ENCODE measurements at regions not wholly inside any gene's neighbourhood (a gene's known extent, or its start where the extent isn't known, plus 50 kb on each side); places are given as distances from the start of the nearest gene placed in this dataset.

DNA sequence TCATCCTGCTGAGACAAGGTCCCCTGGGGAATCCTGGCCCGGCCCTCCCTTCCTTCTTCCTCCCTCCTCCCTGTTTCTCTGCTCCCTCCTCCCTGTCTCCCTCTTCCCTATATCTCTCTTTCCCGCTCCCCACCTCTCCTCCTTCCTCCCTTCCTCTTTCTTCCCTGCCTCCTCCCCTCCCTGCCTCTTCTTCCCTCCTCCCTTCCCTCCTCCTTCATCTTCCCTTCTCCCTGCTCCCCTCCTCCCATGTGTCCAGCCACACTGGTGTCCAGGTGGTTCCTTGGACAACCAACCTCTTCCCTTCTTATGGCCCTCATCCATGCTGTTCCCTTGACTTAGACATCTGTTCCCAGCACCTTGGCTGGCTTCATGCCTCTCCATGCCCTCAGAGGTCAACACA, 258.1 kb downstream of the MN1 start:
- Histone ChIP-seq H3K4me1 (ENCODE audit: low read depth) (peaks cover 11% of the 10 kb centered on the region), H3K4me3 (no peak overlapping the region), H3K9me3 (ENCODE audit: low read depth) (no peaks in the 10 kb centered on the region), H3K27ac (no peak overlapping the region), H3K27me3 (no peaks in the 10 kb centered on the region), H3K36me3 (no peaks in the 10 kb centered on the region)
- DNase-seq (ENCODE audit: low read depth in 1 of 2, low spot score in 1 of 2) = no peak
- TF ChIP-seq, protein P1, sequence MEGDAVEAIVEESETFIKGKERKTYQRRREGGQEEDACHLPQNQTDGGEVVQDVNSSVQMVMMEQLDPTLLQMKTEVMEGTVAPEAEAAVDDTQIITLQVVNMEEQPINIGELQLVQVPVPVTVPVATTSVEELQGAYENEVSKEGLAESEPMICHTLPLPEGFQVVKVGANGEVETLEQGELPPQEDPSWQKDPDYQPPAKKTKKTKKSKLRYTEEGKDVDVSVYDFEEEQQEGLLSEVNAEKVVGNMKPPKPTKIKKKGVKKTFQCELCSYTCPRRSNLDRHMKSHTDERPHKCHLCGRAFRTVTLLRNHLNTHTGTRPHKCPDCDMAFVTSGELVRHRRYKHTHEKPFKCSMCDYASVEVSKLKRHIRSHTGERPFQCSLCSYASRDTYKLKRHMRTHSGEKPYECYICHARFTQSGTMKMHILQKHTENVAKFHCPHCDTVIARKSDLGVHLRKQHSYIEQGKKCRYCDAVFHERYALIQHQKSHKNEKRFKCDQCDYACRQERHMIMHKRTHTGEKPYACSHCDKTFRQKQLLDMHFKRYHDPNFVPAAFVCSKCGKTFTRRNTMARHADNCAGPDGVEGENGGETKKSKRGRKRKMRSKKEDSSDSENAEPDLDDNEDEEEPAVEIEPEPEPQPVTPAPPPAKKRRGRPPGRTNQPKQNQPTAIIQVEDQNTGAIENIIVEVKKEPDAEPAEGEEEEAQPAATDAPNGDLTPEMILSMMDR (IDR thresholded peaks at IDR 0.05; ENCODE audit: low read depth, low read length) = no peak

DNA sequence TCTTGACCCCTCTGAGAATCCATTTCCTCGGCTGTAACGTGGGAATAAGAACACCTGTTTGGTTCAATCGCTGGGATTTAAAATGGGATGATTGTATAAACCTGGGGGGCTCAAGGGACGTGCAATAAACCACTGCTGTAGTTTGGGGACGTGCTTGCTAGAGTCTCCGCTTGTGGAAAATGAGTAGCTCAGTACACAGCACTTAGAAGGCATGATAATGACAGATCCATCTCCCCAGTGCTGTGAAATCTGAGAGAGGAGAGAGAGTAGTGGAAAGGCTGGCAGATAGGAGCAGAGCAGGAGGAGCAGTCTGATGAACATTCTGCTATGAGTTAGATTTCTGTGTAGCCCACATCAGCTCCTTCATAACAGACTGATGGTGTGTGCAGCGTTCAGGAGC, 256.5 kb downstream of the MN1 start:
- Histone ChIP-seq H3K4me1 (ENCODE audit: low read depth) (peaks cover 7% of the 10 kb centered on the region), H3K27me3 (no peaks in the 10 kb centered on the region), H3K9me3 (ENCODE audit: low read depth) (no peaks in the 10 kb centered on the region), H3K36me3 (no peaks in the 10 kb centered on the region), H3K27ac (no peak overlapping the region), H3K4me3 (no peak overlapping the region)
- TF ChIP-seq, protein P1 (IDR thresholded peaks at IDR 0.05; ENCODE audit: low read depth, low read length) = no peak
- peak in 1 of 2 donors; percentile 18 for DNase-seq (ENCODE audit: low read depth in 1 of 2, low spot score in 1 of 2)

DNA sequence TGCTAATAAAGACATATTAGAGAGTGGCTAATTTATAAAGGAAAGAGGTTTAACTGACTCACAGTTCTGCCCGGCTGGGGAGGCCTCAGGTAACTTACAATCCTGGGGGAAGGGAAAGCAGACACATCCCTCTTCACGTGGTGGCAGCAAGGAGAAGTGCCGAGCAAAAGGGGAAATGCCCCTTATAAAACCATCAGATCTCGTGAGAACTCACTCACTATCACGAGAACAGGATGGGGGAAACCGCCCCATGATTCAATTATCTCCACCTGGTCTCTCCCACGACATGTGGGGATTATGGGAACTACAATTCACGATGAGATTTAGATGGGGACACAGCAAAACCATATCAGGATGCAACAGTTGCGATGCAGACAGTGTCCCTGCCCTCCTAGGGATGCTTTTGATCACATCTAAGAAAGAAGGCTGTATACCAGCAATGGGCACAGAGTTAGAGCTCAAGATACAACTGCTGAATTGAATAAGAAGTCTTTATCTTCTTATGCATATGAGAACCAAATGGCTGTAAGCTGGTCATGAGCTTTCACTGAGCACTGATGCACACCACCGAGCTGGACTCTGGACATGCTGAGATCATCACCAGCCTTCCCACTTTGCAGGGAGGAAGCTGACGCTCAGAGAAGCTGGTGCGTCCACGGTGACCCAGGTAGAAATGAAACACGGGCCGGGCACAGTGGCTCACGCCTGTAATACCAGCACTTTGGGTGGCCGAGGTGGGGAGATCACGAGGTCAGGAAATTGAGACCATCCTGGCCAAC, 255.2 kb downstream of the MN1 start:
- Histone ChIP-seq H3K36me3 (no peaks in the 10 kb centered on the region), H3K27me3 (no peaks in the 10 kb centered on the region), H3K4me1 (ENCODE audit: low read depth) (peaks cover 7% of the 10 kb centered on the region), H3K9me3 (ENCODE audit: low read depth) (no peaks in the 10 kb centered on the region), H3K27ac (no peak overlapping the region), H3K4me3 (no peak overlapping the region)
- TF ChIP-seq, protein P1 (IDR thresholded peaks at IDR 0.05; ENCODE audit: low read depth, low read length) = no peak
- no peak for DNase-seq (ENCODE audit: low read depth in 1 of 2, low spot score in 1 of 2)

DNA sequence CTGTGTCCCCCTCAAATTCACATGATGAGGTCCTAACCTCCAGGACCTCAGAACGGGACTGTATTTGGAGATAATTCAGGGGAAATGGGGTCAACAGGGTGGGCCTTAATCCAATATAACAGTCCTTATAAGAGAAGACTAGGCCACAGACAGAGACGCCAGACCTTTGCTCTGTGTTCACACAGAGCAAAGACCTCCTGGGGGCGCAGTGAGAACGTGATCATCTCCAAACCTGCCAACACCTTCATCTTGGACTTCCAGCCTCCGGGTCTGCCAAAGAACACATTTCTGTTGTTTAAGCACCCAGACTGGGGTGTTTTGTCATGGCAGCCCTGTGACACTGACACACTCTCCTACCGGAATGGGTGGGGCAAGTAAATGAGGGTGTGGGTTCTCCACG, 250.2 kb downstream of the MN1 start:
- no peak overlapping the region for H3K27ac ChIP-seq
- DNase-seq (ENCODE audit: low read depth in 1 of 2, low spot score in 1 of 2) = no peak
- no peak overlapping the region for H3K4me3 ChIP-seq
- H3K9me3 ChIP-seq (ENCODE audit: low read depth) = no peaks in the 10 kb centered on the region
- TF ChIP-seq, protein P1 (IDR thresholded peaks at IDR 0.05; ENCODE audit: low read depth, low read length) = no peak
- H3K4me1 ChIP-seq (ENCODE audit: low read depth) = no peaks in the 10 kb centered on the region
- no peaks in the 10 kb centered on the region for H3K36me3 ChIP-seq
- H3K27me3 ChIP-seq = no peaks in the 10 kb centered on the region

DNA sequence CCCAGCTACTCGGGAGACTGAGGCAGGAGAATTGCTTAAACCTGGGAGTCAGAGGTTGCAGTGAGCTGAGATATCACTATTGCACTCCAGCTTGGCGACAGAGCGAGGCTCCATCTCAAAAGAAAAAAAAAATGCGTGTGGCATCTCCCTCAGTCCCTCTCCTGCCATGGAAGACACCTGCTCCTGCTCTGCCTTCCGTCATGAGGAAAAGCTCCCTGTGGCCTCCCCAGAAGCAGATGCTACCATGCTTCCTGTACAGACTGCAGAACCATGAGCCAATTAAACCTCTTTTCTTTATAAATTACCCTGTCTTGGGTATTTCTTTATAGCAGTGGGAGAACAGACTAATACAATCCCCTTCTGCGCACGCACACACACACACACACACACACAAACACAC, 249.4 kb downstream of the MN1 start:
- no peaks in the 10 kb centered on the region for H3K4me1 ChIP-seq (ENCODE audit: low read depth)
- H3K36me3 ChIP-seq = no peaks in the 10 kb centered on the region
- no peak overlapping the region for H3K27ac ChIP-seq

More for the DNA sequence above, 249.4 kb downstream of the MN1 start:
- TF ChIP-seq, protein P1 (IDR thresholded peaks at IDR 0.05; ENCODE audit: low read depth, low read length) = no peak
- no peaks in the 10 kb centered on the region for H3K27me3 ChIP-seq
- no peak overlapping the region for H3K4me3 ChIP-seq
- no peak for DNase-seq (ENCODE audit: low read depth in 1 of 2, low spot score in 1 of 2)
- H3K9me3 ChIP-seq (ENCODE audit: low read depth) = no peaks in the 10 kb centered on the region

Data from cardiac muscle cell (in vitro differentiated cells and primary cell).